Fibroblast of pulmonary artery (primary cell): ENCODE measurements at regions not wholly inside any gene's neighbourhood (a gene's known extent, or its start where the extent isn't known, plus 50 kb on each side); places are given as distances from the start of the nearest gene placed in this dataset.

Source experiments
- DNase-seq: peaks from one replicate; pipeline ENCODE4 v3.0.0-alpha.2; 2010; ENCODE audit warnings: low read depth
- H3K4me3 ChIP-seq: replicated peaks from 2 replicates; pipeline ENCODE4 v1.5.1; 2011; ENCODE audit warnings: low read depth, mild to moderate bottlenecking, control low read depth, low read length, moderate library complexity
- CTCF ChIP-seq: IDR thresholded peaks from 2 replicates; pipeline ENCODE4 v1.5.1; 2011; ENCODE audit warnings: mild to moderate bottlenecking, control low read depth, low read length, inconsistent platforms; ENCODE audit errors: missing control alignments

GRCh38 chr20:60715172-60715571, 536.9 kb upstream of the CDH4 start:
- no peak for TF ChIP-seq CTCF
- DNase-seq = no peak
- H3K4me3 ChIP-seq = no peak overlapping the region

- no peak for DNase-seq
- TF ChIP-seq CTCF = no peak
- H3K4me3 ChIP-seq = no peak overlapping the region
Measured at GRCh38 chr20:60718743-60719480, 533.1 kb upstream of the CDH4 start.

- no peak for DNase-seq
- H3K4me3 ChIP-seq = no peak overlapping the region
- no peak for TF ChIP-seq CTCF
Measured at GRCh38 chr20:60725311-60725906, 526.7 kb upstream of the CDH4 start.

GRCh38 chr20:60727425-60727824, 524.6 kb upstream of the CDH4 start:
- DNase-seq = no peak
- no peak for TF ChIP-seq CTCF
- H3K4me3 ChIP-seq = no peak overlapping the region

GRCh38 chr20:60728705-60729104, 523.4 kb upstream of the CDH4 start:
- no peak for TF ChIP-seq CTCF
- no peak overlapping the region for H3K4me3 ChIP-seq
- DNase-seq = no peak

- DNase-seq = no peak
- no peak for TF ChIP-seq CTCF
- H3K4me3 ChIP-seq = no peak overlapping the region
Measured at GRCh38 chr20:60729135-60729900, 522.7 kb upstream of the CDH4 start.
